ENCODE measurements at regions not wholly inside any gene's neighbourhood (a gene's known extent, or its start where the extent isn't known, plus 50 kb on each side); places are given as distances from the start of the nearest gene placed in this dataset.

GRCh38 chr12:86660488-86661147, 404.4 kb upstream of the MGAT4C start:
- TF ChIP-seq JUND (IDR thresholded peaks at IDR 0.05; ENCODE audit: low read depth) = no peak
- DNase-seq (ENCODE audit: low read depth in 1 of 2, low spot score in 1 of 2) = peak in 1 of 2 experiments; percentile 42

DNA sequence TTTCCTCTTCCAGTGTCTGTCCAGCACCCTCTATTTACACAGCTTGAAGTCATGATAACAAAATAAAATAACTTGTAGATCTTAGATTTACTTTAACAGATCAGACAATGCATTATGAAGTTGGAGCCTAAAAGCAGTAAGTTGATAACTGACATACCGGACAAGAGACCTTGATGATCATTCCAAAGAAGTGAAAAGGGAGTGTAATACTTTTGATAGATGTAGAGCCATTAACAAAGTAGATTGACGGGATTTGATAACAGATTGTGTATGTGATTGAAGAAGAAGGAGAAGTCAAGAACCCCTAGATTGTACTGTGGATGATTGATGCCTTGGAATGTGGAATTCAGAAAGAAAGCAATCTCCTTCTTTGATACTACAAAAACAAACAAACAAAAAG, 403.8 kb upstream of the MGAT4C start:
- no peak for DNase-seq (ENCODE audit: low read depth in 1 of 2, low spot score in 1 of 2)
- in situ Hi-C loops (cut with HindIII; ENCODE audit: low pct_unique_long_range_greater_than_20kb, low sequenced_read_pairs) = no loop called here
- no peak for TF ChIP-seq JUND (IDR thresholded peaks at IDR 0.05; ENCODE audit: low read depth)

More at GRCh38 chr12:86660488-86661147, 404.4 kb upstream of the MGAT4C start:
- in situ Hi-C loops (cut with HindIII; ENCODE audit: low pct_unique_long_range_greater_than_20kb, low sequenced_read_pairs) = no loop called here

GRCh38 chr12:86658303-86658702, 402.1 kb upstream of the MGAT4C start:
- no peak for DNase-seq (ENCODE audit: low read depth in 1 of 2, low spot score in 1 of 2)
- TF ChIP-seq JUND (IDR thresholded peaks at IDR 0.05; ENCODE audit: low read depth) = no peak
- in situ Hi-C loops (cut with HindIII; ENCODE audit: low pct_unique_long_range_greater_than_20kb, low sequenced_read_pairs) = no loop called here

GRCh38 chr12:86647800-86648199, 391.6 kb upstream of the MGAT4C start:
- no peak for TF ChIP-seq JUND (IDR thresholded peaks at IDR 0.05; ENCODE audit: low read depth)
- DNase-seq (ENCODE audit: low read depth in 1 of 2, low spot score in 1 of 2) = no peak
- in situ Hi-C loops (cut with HindIII; ENCODE audit: low pct_unique_long_range_greater_than_20kb, low sequenced_read_pairs) = no loop called here

DNA sequence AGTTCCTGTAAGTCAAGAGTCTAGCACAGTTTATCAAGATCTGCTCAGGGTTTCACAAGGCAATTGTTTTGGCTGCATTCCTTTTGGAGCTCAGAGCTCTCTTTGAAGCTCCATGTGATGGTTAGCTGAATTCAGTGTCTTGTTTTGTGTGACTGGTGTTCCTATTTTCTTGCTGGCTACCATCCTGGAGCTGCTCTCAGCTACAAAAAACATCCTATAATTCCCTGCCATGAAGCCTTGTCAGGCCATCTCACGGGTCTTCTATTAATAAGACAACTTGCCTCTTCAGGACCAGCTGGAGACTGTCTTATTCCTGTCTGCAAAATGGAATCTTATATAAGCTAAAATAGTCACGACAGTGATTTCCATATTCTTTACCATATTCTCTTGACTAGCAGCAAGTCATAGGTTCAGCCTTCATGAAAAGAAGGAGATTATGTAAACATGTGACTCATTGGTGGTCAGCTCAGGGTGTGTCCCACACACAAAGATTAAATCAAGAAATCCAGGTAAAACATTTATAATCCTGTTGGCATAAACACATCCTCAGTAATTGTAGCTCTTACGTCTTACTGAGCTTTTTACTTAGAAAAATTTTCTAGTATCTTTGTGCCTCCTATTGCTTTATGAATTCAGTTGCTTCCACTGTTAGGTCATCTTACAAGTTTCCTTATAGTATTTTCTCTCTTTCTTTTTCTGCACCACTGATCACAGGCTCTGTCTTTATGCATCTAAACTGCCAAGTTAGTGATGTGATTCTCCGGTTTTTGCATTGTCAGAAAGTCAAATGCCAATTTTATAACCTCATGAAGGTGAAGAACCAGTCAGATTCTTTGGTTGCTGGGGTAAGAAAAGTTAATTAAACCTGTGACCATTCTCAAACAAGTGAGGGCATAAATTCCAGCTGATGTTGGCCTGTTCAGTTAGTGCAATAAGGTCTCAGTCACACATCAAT, 378.5 kb upstream of the MGAT4C start:
- in situ Hi-C loops (cut with HindIII; ENCODE audit: low pct_unique_long_range_greater_than_20kb, low sequenced_read_pairs) = no loop called here
- peak in 1 of 2 experiments; percentile 16 for DNase-seq (ENCODE audit: low read depth in 1 of 2, low spot score in 1 of 2)
- TF ChIP-seq JUND (IDR thresholded peaks at IDR 0.05; ENCODE audit: low read depth) = no peak

DNA sequence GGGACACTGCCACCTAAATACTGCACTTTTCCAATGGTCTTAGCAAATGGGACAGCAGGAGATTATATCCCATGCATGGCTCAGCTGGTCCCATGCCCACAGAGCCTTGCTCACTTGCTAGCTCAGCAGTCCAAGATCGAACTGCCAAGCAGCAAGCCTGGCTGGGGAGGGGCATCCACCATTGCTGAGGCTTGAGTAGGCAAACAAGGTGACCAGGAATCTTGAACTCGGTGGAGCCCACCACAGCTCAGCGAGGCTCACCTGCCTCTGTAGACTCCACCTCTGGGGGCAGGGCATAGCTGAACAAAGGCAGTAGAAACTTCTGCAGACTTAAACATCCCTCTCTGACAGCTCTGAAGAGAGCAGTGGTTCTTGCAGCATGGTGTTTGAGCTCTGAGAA, 370.8 kb upstream of the MGAT4C start:
- no peak for TF ChIP-seq JUND (IDR thresholded peaks at IDR 0.05; ENCODE audit: low read depth)
- DNase-seq (ENCODE audit: low read depth in 1 of 2, low spot score in 1 of 2) = no peak
- in situ Hi-C loops (cut with HindIII; ENCODE audit: low pct_unique_long_range_greater_than_20kb, low sequenced_read_pairs) = no loop called here

DNA sequence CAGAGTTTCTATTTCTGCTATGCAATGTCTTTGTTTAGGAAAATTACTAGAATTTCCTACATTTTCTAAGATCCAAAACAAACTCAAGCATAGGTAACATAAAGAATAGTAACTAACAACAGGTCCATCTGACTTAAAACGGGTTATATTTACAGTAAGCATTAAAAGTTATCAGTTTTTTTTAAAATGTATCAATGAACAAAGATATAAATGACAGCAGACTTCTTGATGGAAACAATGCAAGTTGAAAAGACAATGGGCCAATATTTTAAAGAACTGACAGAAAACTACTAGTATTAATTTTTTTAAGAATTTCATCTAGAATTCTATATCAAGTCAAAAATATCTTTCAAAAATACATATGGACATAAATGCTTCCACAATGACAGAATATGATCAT, 367.1 kb upstream of the MGAT4C start:
- no peak for DNase-seq (ENCODE audit: low read depth in 1 of 2, low spot score in 1 of 2)
- TF ChIP-seq JUND (IDR thresholded peaks at IDR 0.05; ENCODE audit: low read depth) = no peak
- in situ Hi-C loops (cut with HindIII; ENCODE audit: low pct_unique_long_range_greater_than_20kb, low sequenced_read_pairs) = no loop called here

- TF ChIP-seq JUND (IDR thresholded peaks at IDR 0.05; ENCODE audit: low read depth) = no peak
- no peak for DNase-seq (ENCODE audit: low read depth in 1 of 2, low spot score in 1 of 2)
- in situ Hi-C loops (cut with HindIII; ENCODE audit: low pct_unique_long_range_greater_than_20kb, low sequenced_read_pairs) = no loop called here
Measured at GRCh38 chr12:86621957-86622356, 365.8 kb upstream of the MGAT4C start.

- DNase-seq (ENCODE audit: low read depth in 1 of 2, low spot score in 1 of 2) = no peak
- in situ Hi-C loops (cut with HindIII; ENCODE audit: low pct_unique_long_range_greater_than_20kb, low sequenced_read_pairs) = no loop called here
Measured at GRCh38 chr12:86613311-86613710, 357.1 kb upstream of the MGAT4C start.

GRCh38 chr12:86608638-86609037, 352.4 kb upstream of the MGAT4C start:
- in situ Hi-C loops (cut with HindIII; ENCODE audit: low pct_unique_long_range_greater_than_20kb, low sequenced_read_pairs) = no loop called here
- no peak for TF ChIP-seq JUND (IDR thresholded peaks at IDR 0.05; ENCODE audit: low read depth)
- no peak for DNase-seq (ENCODE audit: low read depth in 1 of 2, low spot score in 1 of 2)

More at GRCh38 chr12:86613311-86613710, 357.1 kb upstream of the MGAT4C start:
- TF ChIP-seq JUND (IDR thresholded peaks at IDR 0.05; ENCODE audit: low read depth) = no peak

- in situ Hi-C loops (cut with HindIII; ENCODE audit: low pct_unique_long_range_greater_than_20kb, low sequenced_read_pairs) = no loop called here
- TF ChIP-seq JUND (IDR thresholded peaks at IDR 0.05; ENCODE audit: low read depth) = no peak
- no peak for DNase-seq (ENCODE audit: low read depth in 1 of 2, low spot score in 1 of 2)
Measured at GRCh38 chr12:86601550-86602308, 345.5 kb upstream of the MGAT4C start.

GRCh38 chr12:86600664-86601231, 344.6 kb upstream of the MGAT4C start:
- in situ Hi-C loops (cut with HindIII; ENCODE audit: low pct_unique_long_range_greater_than_20kb, low sequenced_read_pairs) = no loop called here
- no peak for DNase-seq (ENCODE audit: low read depth in 1 of 2, low spot score in 1 of 2)
- no peak for TF ChIP-seq JUND (IDR thresholded peaks at IDR 0.05; ENCODE audit: low read depth)
